ENCODE measurements at regions not wholly inside any gene's neighbourhood (a gene's known extent, or its start where the extent isn't known, plus 50 kb on each side); places are given as distances from the start of the nearest gene placed in this dataset.
"Not testable (repeated sequence)": the region's sequence is repeated elsewhere in the genome, so short reads cannot be mapped to it uniquely, and the experiment has no call there.

DNA sequence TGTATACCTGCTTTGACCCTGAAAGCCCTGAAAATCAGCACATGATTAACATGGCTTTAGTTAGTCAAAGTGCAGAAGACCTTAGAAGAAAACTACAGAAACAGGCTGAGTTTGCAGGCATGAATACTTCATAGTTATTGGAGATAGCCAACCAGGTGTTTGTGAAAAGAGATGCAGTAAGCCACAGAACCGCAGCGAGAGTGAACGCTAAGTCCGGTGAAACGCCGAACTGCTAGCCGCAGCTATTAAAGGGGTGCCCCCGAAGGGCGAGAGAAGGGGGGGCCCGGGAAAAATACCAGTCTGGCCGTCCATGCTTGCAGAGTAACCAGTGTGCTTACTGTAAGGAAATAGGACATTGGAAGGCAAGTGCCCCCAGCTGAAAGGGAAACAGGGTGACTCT, 784.0 kb upstream of the TMEM132C start:
- no peak for DNase-seq

DNA sequence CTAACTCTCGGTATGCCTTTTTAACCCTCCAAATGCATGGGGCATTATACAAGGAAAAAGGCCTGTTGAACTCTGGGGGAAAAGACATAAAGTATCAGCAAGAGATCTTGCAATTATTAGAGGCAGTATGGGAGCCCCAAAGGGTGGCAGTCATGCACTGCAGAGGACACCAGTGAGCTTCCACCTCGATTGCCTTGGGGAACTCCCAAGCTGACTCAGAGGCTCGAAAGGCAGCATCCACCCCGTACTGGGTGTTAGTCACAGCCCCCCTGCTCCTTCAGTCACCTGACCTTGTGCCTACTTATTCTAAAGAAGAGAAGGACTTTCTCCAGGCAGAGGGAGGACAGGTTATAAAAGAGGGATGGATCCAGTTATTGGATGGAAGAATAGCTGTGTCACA, 781.4 kb upstream of the TMEM132C start:
- no peak for DNase-seq

DNA sequence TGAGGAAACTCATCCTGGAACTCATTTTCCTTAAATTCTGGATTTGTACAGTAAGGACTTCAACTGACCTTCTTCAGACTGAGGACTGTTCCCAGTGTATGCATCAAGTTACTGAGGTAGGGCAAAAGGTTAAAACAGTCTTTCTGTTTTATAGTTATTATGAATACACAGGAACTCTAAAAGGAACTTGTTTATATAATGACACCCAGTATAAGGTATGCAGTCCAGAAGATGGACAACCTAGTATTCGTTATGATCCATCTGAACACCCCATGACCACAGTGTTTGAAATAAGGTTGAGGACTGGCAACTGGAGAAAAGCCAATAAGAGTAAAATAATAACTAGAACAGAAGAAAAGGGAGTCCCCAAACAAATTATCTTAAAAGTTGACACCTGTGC, 779.9 kb upstream of the TMEM132C start:
- no peak for DNase-seq

DNA sequence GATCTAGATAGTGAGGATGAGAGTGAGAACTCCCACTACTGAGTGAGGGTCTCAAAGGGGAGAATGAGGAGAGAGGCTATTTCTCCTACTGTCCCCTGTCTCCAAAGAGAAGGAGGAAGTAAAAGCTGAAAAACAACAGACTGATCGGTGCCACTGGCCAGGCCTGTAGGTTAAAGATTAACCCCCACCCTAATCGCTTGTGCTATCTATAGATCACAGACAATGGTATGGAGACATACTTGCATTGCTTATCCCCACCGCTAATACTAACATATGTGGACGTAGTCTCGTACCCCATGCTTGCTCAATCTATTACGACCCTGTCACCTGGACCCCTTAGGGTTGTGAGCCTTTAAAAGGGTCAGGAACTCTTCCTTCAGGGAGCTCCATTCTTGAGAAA, 777.9 kb upstream of the TMEM132C start:
- no peak for DNase-seq

DNA sequence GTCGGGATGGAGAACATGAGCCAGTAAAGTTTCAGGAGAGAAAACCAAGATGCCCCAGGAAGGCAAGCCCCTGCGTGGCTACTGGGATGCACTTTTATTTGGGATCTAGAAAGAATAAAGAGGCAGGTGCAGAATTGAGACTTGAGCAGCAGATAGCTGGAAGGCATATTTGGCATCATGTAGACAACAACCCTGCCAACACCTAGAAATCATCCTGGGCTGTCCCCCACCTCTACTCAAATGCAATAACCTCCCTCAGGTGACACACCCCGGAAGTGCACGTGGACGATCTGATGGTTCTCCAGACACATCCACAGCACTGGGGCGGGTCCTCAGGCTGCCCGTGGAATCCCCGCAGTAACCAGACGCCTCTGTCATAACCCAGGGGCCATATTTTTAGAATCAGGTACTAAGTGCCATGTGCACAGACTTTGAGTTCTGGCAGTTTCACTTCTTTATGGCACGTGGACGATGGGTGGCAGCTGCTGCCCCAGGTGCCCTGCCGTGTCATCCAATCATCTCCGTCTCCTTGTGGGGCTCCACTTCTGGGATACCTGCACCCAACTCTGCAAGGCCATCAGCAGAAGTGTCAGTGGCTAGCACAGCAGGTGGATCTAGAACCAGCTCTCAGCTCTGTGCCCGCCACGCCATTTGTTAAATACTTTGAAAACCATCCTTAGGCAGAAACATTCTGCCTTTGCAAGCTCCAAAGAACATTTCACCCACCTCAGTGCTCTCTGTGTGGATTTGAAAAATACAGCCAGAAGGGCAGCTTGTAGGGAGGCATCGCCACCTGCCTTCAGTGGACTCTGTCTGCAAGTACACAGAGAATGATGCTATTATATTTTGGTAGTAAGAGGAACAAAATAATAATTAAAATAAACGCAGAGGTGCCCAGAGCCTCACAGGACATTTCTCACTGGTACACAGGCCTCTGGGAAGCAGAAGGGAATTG, 771.7 kb upstream of the TMEM132C start:
- DNase-seq, result no peak

GRCh38 chr12:127496255-127496654, 770.7 kb upstream of the TMEM132C start:
- DNase-seq, result no peak

DNA sequence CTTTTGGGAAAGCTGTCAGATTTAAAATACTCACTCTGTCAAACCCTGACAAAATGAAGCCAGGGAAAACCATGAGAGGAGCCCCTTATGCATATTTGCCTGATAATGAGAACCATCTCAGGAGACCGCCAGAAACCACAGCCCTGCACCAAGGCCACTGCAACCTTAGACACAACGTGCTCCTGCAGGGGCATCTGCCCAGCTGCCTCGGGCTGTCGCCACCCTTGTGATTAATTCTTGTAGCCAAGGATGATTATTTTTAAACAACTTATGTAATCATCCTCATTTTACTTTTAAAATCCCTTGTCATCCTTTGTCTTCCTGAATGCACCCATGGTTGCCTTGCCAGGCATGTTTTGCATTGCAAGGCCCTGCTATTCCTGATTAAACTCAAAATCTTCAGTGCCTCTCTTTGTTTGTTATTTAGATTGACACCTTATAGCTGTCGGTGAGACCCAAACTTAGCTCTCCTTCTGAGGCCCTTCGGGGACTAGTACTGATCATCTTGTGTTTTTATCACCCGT, 766.4 kb upstream of the TMEM132C start:
- no peak for DNase-seq

DNA sequence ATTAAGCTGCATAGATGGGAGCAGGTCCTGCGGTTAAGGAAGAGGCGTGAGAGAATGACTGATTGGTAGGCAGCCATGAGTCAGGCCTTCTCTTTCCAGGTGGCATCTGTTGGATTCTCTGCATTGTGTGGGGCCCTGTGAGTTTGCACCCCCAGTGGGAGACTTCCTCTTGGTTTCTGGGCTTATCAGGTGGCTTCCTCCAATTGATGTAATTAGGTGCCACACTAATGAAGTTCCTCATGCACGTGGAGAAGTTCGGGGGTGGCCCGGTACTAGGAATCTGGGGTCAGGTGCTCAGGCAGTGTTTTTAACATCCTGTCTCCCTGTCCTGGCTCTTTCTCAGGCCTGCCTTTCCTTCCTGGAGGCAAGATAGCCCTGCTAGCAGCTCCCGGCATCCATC, 765.1 kb upstream of the TMEM132C start:
- DNase-seq, result no peak

- no peak for DNase-seq
Measured at GRCh38 chr12:127503246-127503645, 763.7 kb upstream of the TMEM132C start.

GRCh38 chr12:127503996-127504395, 763.0 kb upstream of the TMEM132C start:
- not testable (repeated sequence) for DNase-seq

GRCh38 chr12:127504874-127505273, 762.1 kb upstream of the TMEM132C start:
- no peak for DNase-seq

DNA sequence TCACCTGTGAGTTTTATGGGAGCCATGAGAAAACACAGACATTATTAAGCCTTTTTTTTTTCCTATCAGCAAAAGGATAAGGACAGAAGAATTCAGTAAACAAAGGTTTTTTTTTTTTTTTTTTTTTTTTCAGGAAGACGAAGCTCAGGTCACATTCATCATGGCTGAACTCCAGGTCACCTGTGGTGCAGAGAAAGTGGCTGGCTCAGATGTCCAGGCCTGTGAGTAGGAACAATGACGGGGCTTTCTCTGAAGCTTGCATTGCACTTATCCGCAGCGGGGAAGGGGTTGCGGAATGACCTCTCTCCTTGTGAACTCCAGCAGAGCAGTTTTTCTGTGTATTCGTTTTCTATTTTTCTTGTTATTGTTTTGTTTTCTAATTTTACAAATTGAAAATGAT, 759.6 kb upstream of the TMEM132C start:
- no peak for DNase-seq

DNA sequence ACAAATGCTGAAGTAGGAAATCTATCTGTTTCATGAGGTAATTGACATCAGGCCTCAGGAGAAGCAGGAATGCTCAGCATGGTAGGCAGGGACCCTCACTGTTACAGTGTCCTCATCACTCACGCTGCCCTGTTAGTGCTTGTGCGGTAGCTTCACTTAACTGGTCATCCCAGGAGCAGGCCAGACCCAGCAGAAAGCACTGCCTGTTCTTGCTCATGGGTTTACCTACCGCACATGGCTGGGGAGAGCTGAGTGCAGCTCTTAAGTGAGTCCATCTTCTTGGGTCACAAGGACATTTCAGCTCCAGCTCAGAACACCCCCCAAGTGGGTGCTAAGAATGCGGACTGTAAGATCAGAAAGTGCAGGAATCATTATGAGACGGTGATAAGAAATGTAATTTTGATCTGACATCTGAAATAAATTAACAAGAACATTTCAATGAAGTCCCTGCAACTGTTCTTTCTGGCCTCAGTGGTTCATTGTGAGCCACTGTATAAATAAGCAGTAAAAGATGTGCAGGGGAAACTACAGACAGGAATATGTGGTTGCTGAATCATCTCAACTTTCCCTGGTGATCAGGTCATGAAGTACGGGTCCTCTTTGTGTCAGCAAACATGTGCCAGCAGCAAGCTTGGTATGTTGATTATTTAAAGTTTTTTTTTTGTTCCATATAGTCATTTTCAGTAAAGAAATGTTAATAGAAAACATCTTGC, 757.7 kb upstream of the TMEM132C start:
- DNase-seq, result no peak

GRCh38 chr12:127515941-127516340, 751.0 kb upstream of the TMEM132C start:
- no peak for DNase-seq

DNA sequence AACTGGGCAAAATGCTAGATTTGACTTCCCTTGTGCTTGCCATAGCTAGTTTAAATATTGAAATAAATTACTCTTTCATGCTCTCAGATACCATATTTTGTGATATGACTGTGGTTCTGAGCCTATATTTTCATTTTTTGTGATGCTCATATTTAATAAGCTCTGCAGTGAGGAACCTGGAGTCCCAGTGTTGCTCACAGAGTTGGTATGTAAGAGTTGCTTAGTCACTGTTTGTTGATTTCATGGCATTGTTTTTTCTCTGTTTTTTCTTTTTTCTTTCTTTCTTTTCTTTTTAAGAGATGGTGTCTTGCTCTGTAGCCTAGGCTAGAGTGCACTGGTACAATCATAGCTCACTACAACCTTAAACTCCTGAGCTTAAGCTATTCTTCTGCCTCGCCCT, 750.5 kb upstream of the TMEM132C start:
- no peak for DNase-seq

DNA sequence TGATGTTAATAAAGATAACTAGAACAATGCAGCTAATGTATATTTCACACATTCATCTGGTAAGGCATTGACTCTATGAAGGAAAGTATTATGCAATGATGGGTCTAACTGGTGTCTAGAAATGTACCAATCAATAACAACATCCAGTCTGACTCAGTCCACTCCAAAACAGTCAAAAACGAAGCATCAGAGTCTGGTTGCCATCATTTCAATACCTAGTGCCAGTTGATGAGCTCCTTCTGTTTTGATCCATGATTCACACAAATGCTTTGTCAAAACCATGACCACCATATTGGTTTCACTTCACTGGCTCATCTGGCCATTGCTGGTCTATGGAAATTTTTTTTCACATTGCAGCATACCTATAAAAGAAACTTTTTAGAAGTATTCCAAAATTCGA, 747.2 kb upstream of the TMEM132C start:
- DNase-seq, result no peak

DNA sequence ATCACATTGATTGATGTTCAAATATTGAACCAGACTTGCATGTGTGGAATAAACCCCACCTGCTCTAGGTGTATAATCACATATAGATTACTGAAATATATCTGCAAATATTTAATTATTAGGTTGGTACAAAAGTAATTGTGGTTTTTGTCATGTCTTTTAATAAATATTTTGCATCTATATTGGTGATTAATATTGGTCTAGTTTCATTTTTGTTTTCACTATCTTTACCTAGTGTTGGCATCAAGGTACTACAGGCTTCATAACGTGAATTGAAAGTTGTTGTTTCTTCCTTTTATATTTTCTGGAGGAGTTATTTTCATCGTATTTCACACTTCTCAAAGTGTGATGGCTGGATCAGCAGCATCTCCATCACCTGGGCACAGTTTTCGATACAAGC, 740.0 kb upstream of the TMEM132C start:
- no peak for DNase-seq

- no peak for DNase-seq
Measured at GRCh38 chr12:127528551-127528950, 738.4 kb upstream of the TMEM132C start.

- no peak for DNase-seq
Measured at GRCh38 chr12:127531542-127531941, 735.4 kb upstream of the TMEM132C start.

DNA sequence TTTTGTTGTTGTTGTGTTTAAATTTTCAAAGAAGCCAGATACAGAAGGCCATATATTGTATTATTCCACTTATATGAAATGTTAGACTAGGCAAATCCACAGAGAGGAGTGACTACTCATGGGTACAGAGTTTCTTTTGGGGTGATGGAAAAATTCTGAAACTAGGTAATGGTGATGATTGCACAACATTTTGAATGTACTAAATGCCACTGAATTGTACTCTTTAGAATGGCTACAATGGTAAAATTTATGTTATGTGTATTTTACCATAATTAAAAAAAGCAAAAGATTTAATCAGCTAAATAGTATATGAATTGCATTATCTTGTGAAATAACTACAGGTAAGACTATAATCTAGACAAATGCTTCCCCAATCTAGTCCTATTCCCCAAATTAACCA, 733.6 kb upstream of the TMEM132C start:
- DNase-seq, result no peak

- DNase-seq, result no peak
Measured at GRCh38 chr12:127536833-127537428, 730.0 kb upstream of the TMEM132C start.

DNA sequence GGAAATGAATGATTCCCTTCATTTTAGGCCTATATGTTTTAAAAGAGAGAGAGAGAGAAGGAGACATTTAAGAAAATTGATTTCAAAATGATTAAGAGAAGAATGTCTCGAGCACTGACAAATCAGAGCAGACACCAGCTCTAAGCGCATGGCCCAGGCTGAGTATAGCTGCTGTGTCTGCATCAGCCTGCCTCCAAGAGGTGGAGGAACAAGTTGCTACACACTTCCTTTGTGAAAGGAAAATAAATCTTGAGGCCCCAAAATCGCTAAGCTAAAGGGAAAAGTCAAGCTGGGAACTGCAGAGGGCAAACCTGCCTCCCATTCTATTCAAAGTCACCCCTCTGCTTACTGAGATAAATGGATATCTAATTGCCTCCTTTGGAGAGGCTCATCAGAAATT, 728.7 kb upstream of the TMEM132C start:
- DNase-seq, result no peak

DNA sequence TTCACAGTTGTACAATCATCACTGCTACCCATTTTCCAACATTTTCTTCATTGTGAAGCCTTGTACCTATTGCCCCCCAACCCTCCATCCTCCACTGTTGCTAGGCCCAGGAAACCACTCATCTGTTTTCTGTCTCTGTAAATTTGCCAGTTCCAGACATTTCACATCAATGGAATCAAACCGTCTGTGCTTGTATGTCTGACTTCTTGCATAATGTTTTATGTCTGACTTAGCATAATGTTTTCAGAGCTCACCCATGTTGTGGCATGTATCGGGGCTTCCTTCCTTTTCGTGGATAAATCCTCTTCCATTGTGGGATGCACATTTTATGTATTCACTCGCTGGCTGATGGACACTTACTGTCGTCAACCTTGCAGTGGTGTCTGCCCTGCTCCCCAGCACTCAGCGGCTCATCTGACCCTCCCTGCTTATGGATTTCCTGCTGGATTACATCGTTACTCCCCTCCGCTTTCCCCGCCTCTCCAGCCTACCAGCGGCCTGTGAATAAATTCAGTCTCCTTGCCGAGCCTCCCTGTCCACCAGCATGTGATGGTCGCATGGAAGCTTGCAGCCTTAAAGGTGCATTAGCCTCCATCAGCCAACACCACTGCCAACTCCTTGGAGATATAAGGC, 727.6 kb upstream of the TMEM132C start:
- DNase-seq, result no peak
